ENCODE measurements at regions not wholly inside any gene's neighbourhood (a gene's known extent, or its start where the extent isn't known, plus 50 kb on each side); places are given as distances from the start of the nearest gene placed in this dataset.

- no peak for DNase-seq (ENCODE audit: extremely low read depth, low read depth)
- no peak for TF ChIP-seq CTCF (IDR thresholded peaks at IDR 0.05; ENCODE audit: low read depth, low read length)
Observed at GRCh38 chr13:76160961-76161925, 525.1 kb downstream of the LMO7 start.

- TF ChIP-seq CTCF (IDR thresholded peaks at IDR 0.05; ENCODE audit: low read depth, low read length), result no peak
- DNase-seq (ENCODE audit: extremely low read depth, low read depth), result no peak
Observed at GRCh38 chr13:76160506-76160905, 524.4 kb downstream of the LMO7 start.

- TF ChIP-seq CTCF (IDR thresholded peaks at IDR 0.05; ENCODE audit: low read depth, low read length), result no peak
- DNase-seq (ENCODE audit: extremely low read depth, low read depth), result no peak
Observed at GRCh38 chr13:76157926-76158325, 521.8 kb downstream of the LMO7 start.

- DNase-seq (ENCODE audit: extremely low read depth, low read depth), result no peak
Observed at GRCh38 chr13:76153239-76153638, 517.1 kb downstream of the LMO7 start.

GRCh38 chr13:76148926-76149325 lies 512.8 kb downstream of the LMO7 start:
- DNase-seq (ENCODE audit: extremely low read depth, low read depth), result peak; percentile 36
- no peak for TF ChIP-seq CTCF (IDR thresholded peaks at IDR 0.05; ENCODE audit: low read depth, low read length)

More at GRCh38 chr13:76153239-76153638, 517.1 kb downstream of the LMO7 start:
- no peak for TF ChIP-seq CTCF (IDR thresholded peaks at IDR 0.05; ENCODE audit: low read depth, low read length)

GRCh38 chr13:76148374-76148773 lies 512.2 kb downstream of the LMO7 start:
- no peak for TF ChIP-seq CTCF (IDR thresholded peaks at IDR 0.05; ENCODE audit: low read depth, low read length)
- DNase-seq (ENCODE audit: extremely low read depth, low read depth), result no peak

- DNase-seq (ENCODE audit: extremely low read depth, low read depth), result no peak
- no peak for TF ChIP-seq CTCF (IDR thresholded peaks at IDR 0.05; ENCODE audit: low read depth, low read length)
Observed at GRCh38 chr13:76132532-76132931, 496.4 kb downstream of the LMO7 start.
